ENCODE measurements at regions not wholly inside any gene's neighbourhood (a gene's known extent, or its start where the extent isn't known, plus 50 kb on each side); places are given as distances from the start of the nearest gene placed in this dataset.

DNA sequence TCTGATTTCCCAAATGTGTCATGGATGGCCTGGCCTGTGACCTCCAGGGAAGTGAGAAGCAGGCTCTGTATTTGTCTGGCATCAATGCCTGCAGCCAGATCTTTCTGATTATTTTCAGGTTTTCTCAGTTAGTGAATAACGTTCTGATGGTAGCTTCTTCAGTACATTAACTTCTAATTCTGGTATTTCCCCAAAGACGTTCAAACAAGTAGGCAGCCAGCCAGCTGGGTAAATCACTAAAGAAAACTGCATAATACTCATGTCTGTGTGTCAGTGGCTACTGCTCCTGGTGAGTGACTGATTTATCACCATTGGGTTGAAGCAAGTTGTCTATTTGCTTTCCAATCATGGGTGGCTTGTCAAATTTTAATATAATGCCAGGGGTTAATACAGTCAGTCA is 162.6 kb upstream of the PFN2 start (continued):
- no peak for TF ChIP-seq REST (IDR thresholded peaks at IDR 0.05; ENCODE audit: low read depth)
- TF ChIP-seq POLR2A (IDR thresholded peaks at IDR 0.05; ENCODE audit: borderline replicate concordance, extremely low read depth, insufficient read depth, insufficient read length), result no peak
- TF ChIP-seq ELF1 (IDR thresholded peaks at IDR 0.05; ENCODE audit: borderline replicate concordance, low read depth), result no peak
- TF ChIP-seq FOSL1 (IDR thresholded peaks at IDR 0.05; ENCODE audit: low read depth), result no peak

- CTCF ChIA-PET, result no interaction called here
- no peak overlapping the region for H2AFZ ChIP-seq (ENCODE audit: low read depth, low read length, poor library complexity, severe bottlenecking)
- no peaks in the 10 kb centered on the region for H3K4me1 ChIP-seq (ENCODE audit: control insufficient read depth in 1 of 2, insufficient read depth in 2 of 2, low read length in 2 of 2)
- no peaks in the 10 kb centered on the region for H4K20me1 ChIP-seq (ENCODE audit: insufficient read depth)
- no peak overlapping the region for H3K27ac ChIP-seq (ENCODE audit: low read depth, low read length)
- H3K36me3 ChIP-seq (ENCODE audit: control insufficient read depth in 1 of 2, insufficient read depth in 2 of 2, low read length in 2 of 2), result no peaks in the 10 kb centered on the region
- POLR2A ChIA-PET, result no interaction called here
- no peak overlapping the region for H3K4me3 ChIP-seq (replicated peaks in 1 of 2; ENCODE audit: low read depth in 1 of 2, low read length in 2 of 2)
- no peaks in the 10 kb centered on the region for H3K9me2 ChIP-seq (ENCODE audit: insufficient read depth)
- RAD21 ChIA-PET (ENCODE audit: low non-redundant PET in 1 of 2, low total read pairs in 2 of 2, uncharacterized antibody in 2 of 2, unreplicated experiment in 2 of 2), result no interaction called here
- ATAC-seq (peak; percentile 67), DNase-seq (ENCODE audit: low read depth, low spot score) (no peak)
- BruUV-seq (replicated peaks), result no TSS peak
- no peak overlapping the region for H3K9ac ChIP-seq (ENCODE audit: low read length)
- TF ChIP-seq ATF3 (IDR thresholded peaks at IDR 0.05) (no peak), SIN3A (IDR thresholded peaks at IDR 0.05; ENCODE audit: low read depth) (no peak), SP1 (IDR thresholded peaks at IDR 0.05; ENCODE audit: low read depth) (no peak), TCF7L2 (IDR thresholded peaks at IDR 0.05; ENCODE audit: borderline replicate concordance, extremely low read depth, insufficient read depth, insufficient read length) (no peak), JUND (IDR thresholded peaks at IDR 0.05) (no peak), YY1 (IDR thresholded peaks at IDR 0.05; ENCODE audit: extremely low read depth, insufficient replicate concordance, low read depth, low read length) (no peak), POLR2A (IDR thresholded peaks at IDR 0.05; ENCODE audit: borderline replicate concordance, extremely low read depth, insufficient read depth, insufficient read length) (no peak), EZH2phosphoT487 (IDR thresholded peaks at IDR 0.05; ENCODE audit: borderline replicate concordance) (no peak), CEBPB (IDR thresholded peaks at IDR 0.05; ENCODE audit: low read depth) (no peak), EZH2 (IDR thresholded peaks at IDR 0.05) (no peak), EGR1 (IDR thresholded peaks at IDR 0.05; ENCODE audit: low read depth) (no peak), RAD21 (IDR thresholded peaks at IDR 0.05; ENCODE audit: low read depth) (no peak), ZFX (IDR thresholded peaks at IDR 0.05) (no peak)
- TF ChIP-seq, protein P1, sequence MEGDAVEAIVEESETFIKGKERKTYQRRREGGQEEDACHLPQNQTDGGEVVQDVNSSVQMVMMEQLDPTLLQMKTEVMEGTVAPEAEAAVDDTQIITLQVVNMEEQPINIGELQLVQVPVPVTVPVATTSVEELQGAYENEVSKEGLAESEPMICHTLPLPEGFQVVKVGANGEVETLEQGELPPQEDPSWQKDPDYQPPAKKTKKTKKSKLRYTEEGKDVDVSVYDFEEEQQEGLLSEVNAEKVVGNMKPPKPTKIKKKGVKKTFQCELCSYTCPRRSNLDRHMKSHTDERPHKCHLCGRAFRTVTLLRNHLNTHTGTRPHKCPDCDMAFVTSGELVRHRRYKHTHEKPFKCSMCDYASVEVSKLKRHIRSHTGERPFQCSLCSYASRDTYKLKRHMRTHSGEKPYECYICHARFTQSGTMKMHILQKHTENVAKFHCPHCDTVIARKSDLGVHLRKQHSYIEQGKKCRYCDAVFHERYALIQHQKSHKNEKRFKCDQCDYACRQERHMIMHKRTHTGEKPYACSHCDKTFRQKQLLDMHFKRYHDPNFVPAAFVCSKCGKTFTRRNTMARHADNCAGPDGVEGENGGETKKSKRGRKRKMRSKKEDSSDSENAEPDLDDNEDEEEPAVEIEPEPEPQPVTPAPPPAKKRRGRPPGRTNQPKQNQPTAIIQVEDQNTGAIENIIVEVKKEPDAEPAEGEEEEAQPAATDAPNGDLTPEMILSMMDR (IDR thresholded peaks at IDR 0.05 in 2 of 3, conservative IDR thresholded peaks at IDR 0.05 in 1 of 3; ENCODE audit: borderline replicate concordance in 1 of 3, insufficient read depth in 1 of 3, low read depth in 2 of 3, low read length in 2 of 3), result no peak
- TF ChIP-seq, protein P2, sequence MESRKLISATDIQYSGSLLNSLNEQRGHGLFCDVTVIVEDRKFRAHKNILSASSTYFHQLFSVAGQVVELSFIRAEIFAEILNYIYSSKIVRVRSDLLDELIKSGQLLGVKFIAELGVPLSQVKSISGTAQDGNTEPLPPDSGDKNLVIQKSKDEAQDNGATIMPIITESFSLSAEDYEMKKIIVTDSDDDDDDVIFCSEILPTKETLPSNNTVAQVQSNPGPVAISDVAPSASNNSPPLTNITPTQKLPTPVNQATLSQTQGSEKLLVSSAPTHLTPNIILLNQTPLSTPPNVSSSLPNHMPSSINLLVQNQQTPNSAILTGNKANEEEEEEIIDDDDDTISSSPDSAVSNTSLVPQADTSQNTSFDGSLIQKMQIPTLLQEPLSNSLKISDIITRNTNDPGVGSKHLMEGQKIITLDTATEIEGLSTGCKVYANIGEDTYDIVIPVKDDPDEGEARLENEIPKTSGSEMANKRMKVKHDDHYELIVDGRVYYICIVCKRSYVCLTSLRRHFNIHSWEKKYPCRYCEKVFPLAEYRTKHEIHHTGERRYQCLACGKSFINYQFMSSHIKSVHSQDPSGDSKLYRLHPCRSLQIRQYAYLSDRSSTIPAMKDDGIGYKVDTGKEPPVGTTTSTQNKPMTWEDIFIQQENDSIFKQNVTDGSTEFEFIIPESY (IDR thresholded peaks at IDR 0.05; ENCODE audit: extremely low read depth, insufficient replicate concordance, low read length), result no peak
- H3K79me2 ChIP-seq (ENCODE audit: insufficient read depth, low read length), result no peaks in the 10 kb centered on the region
- no peaks in the 10 kb centered on the region for H3K27me3 ChIP-seq (ENCODE audit: insufficient read depth, low read length)
- intact Hi-C loops (cut with micrococcal nuclease), result no loop called here
- H3K4me2 ChIP-seq (ENCODE audit: low read length), result no peak overlapping the region
- H3K9me3 ChIP-seq (ENCODE audit: control insufficient read depth in 1 of 2, insufficient read depth in 1 of 2, low read depth in 1 of 2, low read length in 2 of 2), result no peaks in the 10 kb centered on the region
Observed at GRCh38 chr3:150132101-150132749, 161.5 kb upstream of the PFN2 start.

Measured in HCT116 (cell line).